Epidermal melanocyte (primary cell): ENCODE measurements at regions not wholly inside any gene's neighbourhood (a gene's known extent, or its start where the extent isn't known, plus 50 kb on each side); places are given as distances from the start of the nearest gene placed in this dataset.

Experiments used
- DNase-seq: peaks from one replicate; pipeline ENCODE4 v3.0.0; 2011; ENCODE audit warnings: low spot score; ENCODE audit not compliant: insufficient read length

- DNase-seq, result no peak
These were observed 293.9 kb upstream of the DCC start for GRCh38 chr18:52045946-52046675.

GRCh38 chr18:52046842-52047241, 293.2 kb upstream of the DCC start:
- no peak for DNase-seq

- DNase-seq, result no peak
These were observed 285.7 kb upstream of the DCC start for GRCh38 chr18:52054324-52054723.

GRCh38 chr18:52060607-52061304, 279.2 kb upstream of the DCC start:
- DNase-seq, result no peak

GRCh38 chr18:52063923-52064322, 276.1 kb upstream of the DCC start:
- DNase-seq, result no peak

GRCh38 chr18:52069201-52069600, 270.8 kb upstream of the DCC start:
- no peak for DNase-seq

GRCh38 chr18:52070291-52070756, 269.7 kb upstream of the DCC start:
- DNase-seq, result no peak

- DNase-seq, result no peak
These were observed 262.6 kb upstream of the DCC start for GRCh38 chr18:52077251-52077983.

- DNase-seq, result no peak
These were observed 257.8 kb upstream of the DCC start for GRCh38 chr18:52082246-52082645.

GRCh38 chr18:52087140-52087539, 252.9 kb upstream of the DCC start:
- no peak for DNase-seq

GRCh38 chr18:52090005-52090404, 250.0 kb upstream of the DCC start:
- DNase-seq, result no peak

- no peak for DNase-seq
These were observed 246.8 kb upstream of the DCC start for GRCh38 chr18:52093171-52093570.

- no peak for DNase-seq
These were observed 221.3 kb upstream of the DCC start for GRCh38 chr18:52118684-52119083.

GRCh38 chr18:52130624-52131301, 209.2 kb upstream of the DCC start:
- DNase-seq, result no peak

- DNase-seq, result no peak
These were observed 208.2 kb upstream of the DCC start for GRCh38 chr18:52131845-52132244.

- DNase-seq, result no peak
These were observed 203.5 kb upstream of the DCC start for GRCh38 chr18:52136532-52136931.

- DNase-seq, result no peak
These were observed 199.0 kb upstream of the DCC start for GRCh38 chr18:52140986-52141385.

GRCh38 chr18:52150050-52150449, 189.9 kb upstream of the DCC start:
- DNase-seq, result no peak

- no peak for DNase-seq
These were observed 188.0 kb upstream of the DCC start for GRCh38 chr18:52152036-52152435.

- DNase-seq, result no peak
These were observed 183.8 kb upstream of the DCC start for GRCh38 chr18:52156166-52156565.

GRCh38 chr18:52160636-52161035, 179.4 kb upstream of the DCC start:
- no peak for DNase-seq

- DNase-seq, result no peak
These were observed 176.5 kb upstream of the DCC start for GRCh38 chr18:52163478-52163877.
